T-cell (primary cell): ENCODE measurements at regions not wholly inside any gene's neighbourhood (a gene's known extent, or its start where the extent isn't known, plus 50 kb on each side); places are given as distances from the start of the nearest gene placed in this dataset.

Source experiments
- ATAC-seq, 4 experiments: fragments of 200-7000 bp in 3 of 4; fragments of 150-1000 bp in 1 of 4; cut with Tn5 transposase; replicated peaks in 1 of 4; 1 replicate in 3 of 4; 2 replicates in 1 of 4; pipeline ENCODE4 v1.10.0; 2021; ENCODE audit warnings: moderate library complexity in 3 of 4, mild to moderate bottlenecking in 2 of 4, moderate number of reproducible peaks in 1 of 4
- CTCF ChIA-PET, 2 donors: fragments of 300-600 bp; sonication (Branson Sonifier 250); formaldehyde crosslinking; loops; one replicate each; lab custom pipeline; 2022; ENCODE audit warnings: antibody characterized with exemption in 2 of 2; lab: Charles Lee
- POLR2A ChIA-PET, 2 donors: fragments of 300-600 bp; sonication (Branson Sonifier 250); formaldehyde crosslinking; loops; one replicate each; lab custom pipeline; 2022; ENCODE audit warnings: antibody characterized with exemption in 2 of 2; lab: Charles Lee
- DNase-seq, 35 experiments: peaks; one replicate each; pipeline versions ENCODE4 v3.0.0 to v3.0.0-alpha.2; 2013 to 2023
- H3K27ac ChIP-seq: one replicate; pipeline ENCODE4 v1.5.1; 2013; ENCODE audit warnings: low read length
- H3K27me3 ChIP-seq, 2 experiments: replicated peaks in 1 of 2; 1 replicate in 1 of 2; 2 replicates in 1 of 2; pipeline versions ENCODE4 v1.6.1 to v1.7.0; 2013; ENCODE audit warnings: low read length in 1 of 2, mixed read lengths in 1 of 2; ENCODE audit not compliant: control insufficient read depth in 2 of 2, insufficient read depth in 2 of 2; ENCODE audit errors: extremely low read depth in 1 of 2
- H3K36me3 ChIP-seq, 2 donors: 1 replicate in 1 of 2; 2 replicates in 1 of 2; pipeline versions ENCODE4 v1.6.1 to v1.7.0; 2013; ENCODE audit warnings: low read length in 1 of 2; ENCODE audit not compliant: control insufficient read depth in 2 of 2, insufficient read depth in 1 of 2; ENCODE audit errors: extremely low read depth in 1 of 2
- H3K4me1 ChIP-seq, 2 experiments: 1 replicate in 1 of 2; 2 replicates in 1 of 2; pipeline versions ENCODE4 v1.6.1 to v1.7.0; 2013; ENCODE audit warnings: low read length in 2 of 2, mixed read lengths in 1 of 2; ENCODE audit not compliant: insufficient read depth in 2 of 2, control insufficient read depth in 1 of 2; ENCODE audit errors: extremely low read depth in 1 of 2
- H3K4me3 ChIP-seq, 2 donors: 1 replicate in 1 of 2; 2 replicates in 1 of 2; pipeline versions ENCODE4 v1.5.1 to v1.7.0; 2013; ENCODE audit warnings: mild to moderate bottlenecking in 2 of 2, low read length in 1 of 2, moderate library complexity in 1 of 2; ENCODE audit not compliant: control insufficient read depth in 1 of 2; ENCODE audit errors: extremely low read depth in 1 of 2
- H3K9me3 ChIP-seq: 2 replicates; pipeline ENCODE4 v1.7.0; 2013
- H3K27ac Mint-ChIP-seq, 2 donors: one replicate each; pipeline ENCODE4 v1.8.0; 2020 to 2021; ENCODE audit warnings: mild to moderate bottlenecking in 2 of 2, mixed read lengths in 2 of 2
- H3K27me3 Mint-ChIP-seq, 2 donors: one replicate each; pipeline ENCODE4 v1.8.0; 2021 to 2022; ENCODE audit warnings: mixed read lengths in 2 of 2
- H3K36me3 Mint-ChIP-seq: one replicate; pipeline ENCODE4 v1.8.0; 2021; ENCODE audit warnings: mixed read lengths
- H3K4me1 Mint-ChIP-seq, 3 donors: one replicate each; pipeline ENCODE4 v1.8.0; 2020 to 2022; ENCODE audit warnings: mixed read lengths in 3 of 3, mild to moderate bottlenecking in 1 of 3
- H3K4me3 Mint-ChIP-seq, 3 donors: one replicate each; pipeline ENCODE4 v1.8.0; 2020 to 2022; ENCODE audit warnings: mild to moderate bottlenecking in 3 of 3, mixed read lengths in 3 of 3, moderate library complexity in 3 of 3
- H3K9me3 Mint-ChIP-seq, 3 donors: one replicate each; pipeline ENCODE4 v1.8.0; 2020 to 2022; ENCODE audit warnings: mixed read lengths in 3 of 3
- whole genome bisulfite sequencing: methylation state at CpG from one replicate; pipeline ENCODE4 v1.1.5; 2013; ENCODE audit warnings: missing lambda C conversion rate; ENCODE audit not compliant: insufficient coverage; 5-methylcytosine and 5-hydroxymethylcytosine counted together

DNA sequence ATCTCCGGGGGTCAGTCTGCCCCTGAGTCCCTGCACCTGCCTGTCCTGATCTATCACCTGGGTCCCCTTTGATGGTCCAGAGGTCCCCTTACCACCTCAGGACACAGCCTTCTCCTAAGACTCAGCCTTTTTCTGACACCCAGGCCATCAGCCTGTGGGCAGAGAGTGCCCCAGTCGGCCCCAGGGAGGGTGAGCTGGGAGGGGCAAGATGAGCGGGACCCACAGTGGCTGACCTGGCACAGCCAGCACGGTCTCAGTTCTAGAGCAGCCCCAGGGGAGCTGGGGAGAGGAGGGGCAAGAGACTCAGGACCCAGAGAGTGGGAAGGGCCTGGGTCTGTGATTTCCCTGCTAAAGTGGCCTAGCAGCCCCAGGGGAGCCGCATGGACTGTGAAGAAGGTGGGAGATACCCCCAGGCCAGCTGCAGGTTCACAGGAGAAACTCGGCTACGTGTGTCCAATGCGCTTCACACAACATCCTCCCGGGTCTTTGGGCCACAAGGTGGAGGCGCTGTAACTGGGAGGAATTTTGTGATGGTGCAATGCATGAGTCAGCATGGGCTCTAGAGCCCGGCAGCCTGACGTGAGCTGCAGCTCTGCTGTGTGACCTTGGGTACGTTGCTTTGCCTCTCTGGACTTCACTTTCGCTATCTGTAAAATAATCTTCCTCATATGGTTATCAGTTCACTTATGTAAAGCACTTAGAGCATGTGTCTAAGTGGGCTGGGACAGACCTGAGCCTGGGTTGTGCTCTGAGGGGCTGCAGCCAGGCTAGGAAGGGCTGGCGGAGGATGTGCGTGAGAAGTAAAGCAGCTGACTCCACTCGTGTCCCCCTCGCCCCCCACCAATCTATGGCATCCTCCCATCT lies 67.2 kb upstream of the LHX1 start:
- Histone ChIP-seq H3K4me1 (no peaks in the 10 kb centered on the region), H3K4me3 (no peak overlapping the region), H3K9me3 (no peaks in the 10 kb centered on the region), H3K36me3 (no peaks in the 10 kb centered on the region), H3K27me3 (peaks cover 0 to 9% of the 10 kb centered on the region in 2 experiments), H3K27ac (no peak overlapping the region)
- WGBS, result 75% methylated on average over 9 of the region's 18 CpGs
- ATAC-seq (no peak), DNase-seq (no peak)
- ChIA-PET POLR2A (no interaction called here), CTCF (no interaction called here)
- H3K27me3 Mint-ChIP-seq, result peaks cover 10 to 12% of the 10 kb centered on the region in 2 donors
- H3K36me3 Mint-ChIP-seq, result no peaks in the 10 kb centered on the region
- H3K27ac Mint-ChIP-seq, result no peak overlapping the region
- H3K4me1 Mint-ChIP-seq, result no peaks in the 10 kb centered on the region
- peaks cover 0 to 4% (median 0%) of the 10 kb centered on the region in 3 donors for H3K9me3 Mint-ChIP-seq
- no peak overlapping the region for H3K4me3 Mint-ChIP-seq

- H3K27me3 Mint-ChIP-seq, result peaks cover 9 to 10% of the 10 kb centered on the region in 2 donors
- Histone ChIP-seq H3K27me3 (peaks cover 0 to 9% of the 10 kb centered on the region in 2 experiments), H3K9me3 (no peaks in the 10 kb centered on the region), H3K36me3 (no peaks in the 10 kb centered on the region), H3K4me3 (no peak overlapping the region), H3K4me1 (no peaks in the 10 kb centered on the region), H3K27ac (no peak overlapping the region)
- CTCF ChIA-PET, result no interaction called here
- DNase-seq (no peak), ATAC-seq (no peak)
- H3K9me3 Mint-ChIP-seq, result peaks cover 0 to 4% (median 0%) of the 10 kb centered on the region in 3 donors
- 100% methylated on average over 1 of the region's 1 CpG for WGBS
- no peaks in the 10 kb centered on the region for H3K4me1 Mint-ChIP-seq
- POLR2A ChIA-PET, result no interaction called here
- no peaks in the 10 kb centered on the region for H3K36me3 Mint-ChIP-seq
- no peak overlapping the region for H3K4me3 Mint-ChIP-seq
- H3K27ac Mint-ChIP-seq, result no peak overlapping the region
Measured at GRCh38 chr17:36870720-36870999, 66.6 kb upstream of the LHX1 start.

GRCh38 chr17:36875698-36876293 lies 61.5 kb upstream of the LHX1 start:
- ChIA-PET CTCF (no interaction called here), POLR2A (no interaction called here)
- Mint-ChIP-seq H3K4me3 (no peak overlapping the region), H3K9me3 (peaks cover 0 to 4% (median 0%) of the 10 kb centered on the region in 3 donors), H3K36me3 (no peaks in the 10 kb centered on the region), H3K27me3 (peaks cover 11 to 15% of the 10 kb centered on the region in 2 donors), H3K27ac (no peak overlapping the region), H3K4me1 (no peaks in the 10 kb centered on the region)
- Histone ChIP-seq H3K27ac (no peak overlapping the region), H3K4me1 (no peaks in the 10 kb centered on the region), H3K4me3 (no peak overlapping the region), H3K9me3 (no peaks in the 10 kb centered on the region), H3K36me3 (no peaks in the 10 kb centered on the region), H3K27me3 (peaks cover 0 to 25% of the 10 kb centered on the region in 2 experiments)
- no peak for DNase-seq
- WGBS, result 81% methylated on average over 6 of the region's 10 CpGs
- ATAC-seq, result no peak

- POLR2A ChIA-PET, result no interaction called here
Measured at GRCh38 chr17:36876966-36877365, 60.3 kb upstream of the LHX1 start.

DNA sequence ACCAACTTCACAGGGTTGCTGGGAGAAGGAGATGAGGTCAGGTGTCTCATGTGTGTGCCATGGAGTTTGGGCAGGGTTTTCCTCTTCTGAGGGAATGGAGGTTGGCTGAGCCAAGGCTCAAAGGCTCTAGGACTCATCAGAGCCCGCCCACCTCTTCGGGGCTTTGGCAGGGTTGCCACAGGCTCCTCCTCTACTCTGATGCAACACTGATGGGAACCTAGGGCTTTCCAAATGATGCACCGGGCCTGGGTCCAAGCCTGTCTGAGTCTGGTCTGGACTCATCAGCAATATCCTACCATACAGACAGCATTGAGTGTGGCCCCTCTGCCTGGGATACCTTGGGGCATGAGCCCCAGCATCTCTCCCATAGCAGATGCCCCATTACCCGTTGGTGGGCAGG lies 59.5 kb upstream of the LHX1 start:
- WGBS, result 60% methylated on average over 3 of the region's 4 CpGs
- Mint-ChIP-seq H3K27me3 (peaks cover 25 to 28% of the 10 kb centered on the region in 2 donors), H3K36me3 (peaks cover 4% of the 10 kb centered on the region), H3K9me3 (peaks cover 0 to 13% (median 5%) of the 10 kb centered on the region in 3 donors), H3K27ac (no peak overlapping the region), H3K4me3 (no peak overlapping the region), H3K4me1 (no peaks in the 10 kb centered on the region)
- H3K4me1 ChIP-seq, result no peaks in the 10 kb centered on the region
- H3K4me3 ChIP-seq, result no peak overlapping the region
- CTCF ChIA-PET, result no interaction called here
- H3K27me3 ChIP-seq, result peaks cover 0 to 28% of the 10 kb centered on the region in 2 experiments
- H3K27ac ChIP-seq, result no peak overlapping the region
- no peaks in the 10 kb centered on the region for H3K36me3 ChIP-seq
- DNase-seq (no peak), ATAC-seq (no peak)
- POLR2A ChIA-PET, result no interaction called here
- H3K9me3 ChIP-seq, result no peaks in the 10 kb centered on the region

More at GRCh38 chr17:36876966-36877365, 60.3 kb upstream of the LHX1 start:
- H3K36me3 Mint-ChIP-seq, result no peaks in the 10 kb centered on the region
- H3K4me3 Mint-ChIP-seq, result no peak overlapping the region
- CTCF ChIA-PET, result no interaction called here
- H3K4me1 ChIP-seq, result no peaks in the 10 kb centered on the region
- H3K9me3 ChIP-seq, result no peaks in the 10 kb centered on the region
- no peak overlapping the region for H3K4me3 ChIP-seq
- WGBS, result 74% methylated on average over 3 of the region's 4 CpGs
- H3K9me3 Mint-ChIP-seq, result peaks cover 0 to 8% (median 7%) of the 10 kb centered on the region in 3 donors
- H3K27ac Mint-ChIP-seq, result no peak overlapping the region
- no peaks in the 10 kb centered on the region for H3K36me3 ChIP-seq
- H3K27me3 Mint-ChIP-seq, result peaks cover 18 to 21% of the 10 kb centered on the region in 2 donors
- peaks cover 0 to 26% of the 10 kb centered on the region in 2 experiments for H3K27me3 ChIP-seq
- no peaks in the 10 kb centered on the region for H3K4me1 Mint-ChIP-seq
- ATAC-seq (no peak), DNase-seq (no peak)
- no peak overlapping the region for H3K27ac ChIP-seq

DNA sequence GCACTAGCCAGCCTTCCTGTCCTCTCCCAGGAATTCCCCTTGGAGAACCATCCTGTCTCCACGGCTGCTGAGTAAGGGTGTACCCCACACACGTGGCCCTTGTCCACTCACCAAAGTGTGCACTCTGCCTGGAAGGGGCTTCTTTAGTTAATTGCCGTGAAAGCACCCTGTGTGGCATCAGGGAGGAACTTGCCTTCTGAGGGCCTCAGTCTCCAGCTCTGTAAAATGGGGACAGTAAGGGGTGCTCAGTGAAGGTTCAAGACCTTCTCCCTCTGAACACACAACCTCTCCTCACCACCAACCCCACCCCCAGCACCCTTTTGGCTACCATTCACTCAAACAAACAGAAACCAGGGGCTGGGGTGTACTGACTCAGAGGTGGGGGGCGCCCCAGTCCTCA lies 59.1 kb upstream of the LHX1 start:
- peaks cover 0 to 13% (median 4%) of the 10 kb centered on the region in 3 donors for H3K9me3 Mint-ChIP-seq
- 46% methylated on average over 2 of the region's 4 CpGs for WGBS
- no peaks in the 10 kb centered on the region for H3K4me1 Mint-ChIP-seq
- Histone ChIP-seq H3K36me3 (no peaks in the 10 kb centered on the region), H3K27me3 (peaks cover 0 to 28% of the 10 kb centered on the region in 2 experiments), H3K4me1 (no peaks in the 10 kb centered on the region), H3K9me3 (no peaks in the 10 kb centered on the region), H3K27ac (no peak overlapping the region), H3K4me3 (no peak overlapping the region)
- ATAC-seq (no peak), DNase-seq (no peak)
- no peak overlapping the region for H3K4me3 Mint-ChIP-seq
- POLR2A ChIA-PET, result no interaction called here
- H3K27ac Mint-ChIP-seq, result no peak overlapping the region
- peaks cover 4% of the 10 kb centered on the region for H3K36me3 Mint-ChIP-seq
- CTCF ChIA-PET, result no interaction called here
- peaks cover 25 to 28% of the 10 kb centered on the region in 2 donors for H3K27me3 Mint-ChIP-seq
